Suppressor macrophage (primary cell): ENCODE measurements at regions not wholly inside any gene's neighbourhood (a gene's known extent, or its start where the extent isn't known, plus 50 kb on each side); places are given as distances from the start of the nearest gene placed in this dataset.
"Not testable (repeated sequence)": the region's sequence is repeated elsewhere in the genome, so short reads cannot be mapped to it uniquely, and the experiment has no call there.

ENCODE experiments used
- DNase-seq, 4 experiments: peaks; one replicate each; pipeline ENCODE4 v3.0.0-alpha.2; 2020 to 2022

- DNase-seq, result not testable (repeated sequence)
Measured at GRCh38 chr9:40097992-40098391, 742.5 kb downstream of the SPATA31A1 start.

- peak in 3 of 4 experiments; percentile 0 to 24 (median 7) for DNase-seq
Measured at GRCh38 chr9:40106003-40106782, 750.7 kb downstream of the SPATA31A1 start.

GRCh38 chr9:40106783-40107248 is 751.3 kb downstream of the SPATA31A1 start:
- DNase-seq, result not testable (repeated sequence)

- DNase-seq, result not testable (repeated sequence)
Measured at GRCh38 chr9:40107251-40107650, 751.8 kb downstream of the SPATA31A1 start.

- not testable (repeated sequence) for DNase-seq
Measured at GRCh38 chr9:40108465-40108864, 753.0 kb downstream of the SPATA31A1 start.

GRCh38 chr9:40110751-40111150 is 755.3 kb downstream of the SPATA31A1 start:
- DNase-seq, result not testable (repeated sequence)

GRCh38 chr9:40111571-40111970 is 756.1 kb downstream of the SPATA31A1 start:
- peak in 1 of 4 experiments; percentile 1 for DNase-seq

- DNase-seq, result not testable (repeated sequence)
Measured at GRCh38 chr9:40130598-40130997, 775.1 kb downstream of the SPATA31A1 start.

- DNase-seq, result not testable (repeated sequence)
Measured at GRCh38 chr9:40169204-40169603, 813.7 kb downstream of the SPATA31A1 start.

- DNase-seq, result not testable (repeated sequence)
Measured at GRCh38 chr9:40173316-40173715, 817.8 kb downstream of the SPATA31A1 start.

GRCh38 chr9:40174035-40174434 is 818.6 kb downstream of the SPATA31A1 start:
- not testable (repeated sequence) for DNase-seq

- DNase-seq, result peak in 1 of 4 experiments; percentile 4
Measured at GRCh38 chr9:40177403-40177802, 821.9 kb downstream of the SPATA31A1 start.

GRCh38 chr9:40191403-40191802 is 835.9 kb downstream of the SPATA31A1 start:
- DNase-seq, result not testable (repeated sequence)

GRCh38 chr9:40192162-40192561 is 836.7 kb downstream of the SPATA31A1 start:
- not testable (repeated sequence) for DNase-seq

GRCh38 chr9:40196165-40196714 is 840.8 kb downstream of the SPATA31A1 start:
- not testable (repeated sequence) for DNase-seq

- not testable (repeated sequence) for DNase-seq
Measured at GRCh38 chr9:40196803-40197202, 841.3 kb downstream of the SPATA31A1 start.

GRCh38 chr9:40221596-40222233 is 866.2 kb downstream of the SPATA31A1 start:
- not testable (repeated sequence) for DNase-seq

- DNase-seq, result peak in 1 of 4 experiments; percentile 4
Measured at GRCh38 chr9:40222617-40223200, 867.2 kb downstream of the SPATA31A1 start.

- DNase-seq, result not testable (repeated sequence)
Measured at GRCh38 chr9:40223353-40223752, 867.9 kb downstream of the SPATA31A1 start.
